ENCODE measurements at regions not wholly inside any gene's neighbourhood (a gene's known extent, or its start where the extent isn't known, plus 50 kb on each side); places are given as distances from the start of the nearest gene placed in this dataset.

DNA sequence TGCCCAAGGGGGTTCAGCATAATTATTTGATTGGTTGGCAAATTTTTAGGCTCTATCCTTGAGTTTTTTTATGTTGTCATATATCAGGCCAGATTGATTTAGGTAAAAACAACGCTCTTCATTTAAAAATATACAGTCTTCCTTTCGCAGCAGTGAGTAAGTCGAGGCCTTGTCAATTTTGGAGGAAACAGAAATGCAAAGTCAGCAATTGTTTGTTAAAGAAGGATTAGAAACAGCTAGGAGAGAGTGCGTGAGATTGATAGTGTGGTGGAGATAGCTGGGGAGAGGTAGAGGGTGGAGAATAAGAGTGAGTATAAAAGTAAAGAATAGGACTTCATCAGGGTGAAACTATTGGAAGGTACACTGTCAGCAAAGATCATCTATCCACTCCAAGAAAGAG is 830.8 kb downstream of the LUZP2 start:
- TF ChIP-seq POLR2A (IDR thresholded peaks at IDR 0.05; ENCODE audit: low read depth, low read length) (no peak), POLR2AphosphoS5 (IDR thresholded peaks at IDR 0.05; ENCODE audit: low read depth, low read length) (no peak), TAF1 (IDR thresholded peaks at IDR 0.05; ENCODE audit: borderline replicate concordance, low read depth, low read length) (no peak)
